GM13977 (cell line): ENCODE measurements at regions not wholly inside any gene's neighbourhood (a gene's known extent, or its start where the extent isn't known, plus 50 kb on each side); places are given as distances from the start of the nearest gene placed in this dataset.

Source experiments
- DNase-seq: peaks from one replicate; pipeline ENCODE4 v3.0.0; 2012; ENCODE audit warnings: low spot score
- CTCF ChIP-seq: IDR thresholded peaks from 2 replicates; pipeline ENCODE4 v1.5.1; 2012; ENCODE audit warnings: mild to moderate bottlenecking, control low read depth; ENCODE audit not compliant: insufficient read depth; ENCODE audit errors: extremely low read depth, missing control alignments
- in situ Hi-C: fragments of 300-500 bp; cut with MboI; formaldehyde crosslinking; loops from one replicate; pipeline ENCODE4 v1.12.0; 2022; ENCODE audit warnings: low sequenced_read_pairs, low pct_unique_long_range_greater_than_20kb, mixed read lengths, inconsistent platforms; ENCODE audit not compliant: unreplicated experiment

- no peak for DNase-seq
- in situ Hi-C loops = no loop called here
- TF ChIP-seq CTCF = no peak
Measured at GRCh38 chr17:70230850-70231640, 61.7 kb downstream of the KCNJ2 start.

- no peak for TF ChIP-seq CTCF
- in situ Hi-C loops = no loop called here
- DNase-seq = no peak
Measured at GRCh38 chr17:70232466-70232865, 63.1 kb downstream of the KCNJ2 start.

- no peak for TF ChIP-seq CTCF
- DNase-seq = no peak
- in situ Hi-C loops = no loop called here
Measured at GRCh38 chr17:70235252-70235651, 65.9 kb downstream of the KCNJ2 start.

- TF ChIP-seq CTCF = no peak
- DNase-seq = no peak
- in situ Hi-C loops = no loop called here
Measured at GRCh38 chr17:70238228-70238627, 68.9 kb downstream of the KCNJ2 start.

GRCh38 chr17:70238646-70239045, 69.3 kb downstream of the KCNJ2 start:
- no peak for DNase-seq
- no peak for TF ChIP-seq CTCF
- in situ Hi-C loops = no loop called here

- no peak for TF ChIP-seq CTCF
- in situ Hi-C loops = no loop called here
- DNase-seq = no peak
Measured at GRCh38 chr17:70239391-70239826, 70.1 kb downstream of the KCNJ2 start.
